ENCODE measurements at regions not wholly inside any gene's neighbourhood (a gene's known extent, or its start where the extent isn't known, plus 50 kb on each side); places are given as distances from the start of the nearest gene placed in this dataset.

DNA sequence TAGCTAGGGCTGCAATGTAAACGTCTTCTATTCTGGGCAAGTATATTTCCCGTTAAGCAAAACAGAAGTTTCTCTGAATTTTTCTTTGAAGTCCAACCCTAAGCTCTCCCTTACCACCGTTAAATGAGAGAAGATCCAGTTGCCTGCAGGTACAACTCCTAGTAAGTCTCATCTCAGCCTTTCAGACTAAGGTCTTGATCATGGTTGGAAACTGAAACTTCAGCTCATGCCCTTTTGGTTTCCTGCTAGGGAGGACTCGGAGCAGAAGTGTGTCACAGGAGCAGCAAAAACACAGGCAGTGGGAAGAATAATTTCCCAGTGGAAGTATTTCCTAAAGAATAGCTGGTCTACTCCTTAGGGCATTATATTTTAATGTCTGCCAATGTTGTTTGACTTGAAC is 717.9 kb downstream of the PRELID2 start:
- TF ChIP-seq POLR2A (IDR thresholded peaks at IDR 0.05; ENCODE audit: low read depth, low read length) (no peak), POLR2AphosphoS5 (IDR thresholded peaks at IDR 0.05; ENCODE audit: low read depth, low read length) (no peak), TAF1 (IDR thresholded peaks at IDR 0.05; ENCODE audit: borderline replicate concordance, low read depth, low read length) (no peak)
